Caco-2 (cell line): ENCODE measurements at regions not wholly inside any gene's neighbourhood (a gene's known extent, or its start where the extent isn't known, plus 50 kb on each side); places are given as distances from the start of the nearest gene placed in this dataset.

Experiments
- BruUV-seq: library from RNA; stranded (reverse); fragments of 400-500 nt; replicated peaks from 2 replicates; lab custom pipeline; 2021; lab: Mats Ljungman, UMichigan
- CTCF ChIA-PET: fragments of 300-600 bp; sonication (Branson Sonifier 250); formaldehyde crosslinking; loops from one replicate; lab custom pipeline; 2022; ENCODE audit warnings: antibody characterized with exemption; lab: Charles Lee
- POLR2A ChIA-PET: fragments of 300-600 bp; sonication (Branson Sonifier 250); formaldehyde crosslinking; loops from one replicate; lab custom pipeline; 2022; ENCODE audit warnings: antibody characterized with exemption; lab: Charles Lee
- DNase-seq, 2 experiments: peaks; one replicate each; pipeline versions ENCODE4 v3.0.0 to v3.0.0-alpha.2; 2020 to 2022
- H3K27me3 ChIP-seq: replicated peaks from 2 replicates; pipeline ENCODE4 v1.6.0; 2011; ENCODE audit warnings: low read length; ENCODE audit not compliant: control insufficient read depth, insufficient read depth
- H3K36me3 ChIP-seq: 2 replicates; pipeline ENCODE4 v1.5.1; 2011; ENCODE audit warnings: low read length; ENCODE audit not compliant: control insufficient read depth, insufficient read depth
- H3K4me1 ChIP-seq: fragments of 250-450 bp; sonication (Bioruptor Pico); 2 replicates; pipeline ENCODE4 v1.5.1; 2020; ENCODE audit warnings: mild to moderate bottlenecking
- H3K4me3 ChIP-seq: 2 replicates; pipeline ENCODE4 v1.5.1; 2011; ENCODE audit warnings: low read depth, mild to moderate bottlenecking, control low read depth, low read length
- H3K9me3 ChIP-seq: fragments of 250-450 bp; sonication (Bioruptor Pico); 2 replicates; pipeline ENCODE4 v1.5.1; 2020; ENCODE audit warnings: mild to moderate bottlenecking, moderate library complexity
- H3K27ac Mint-ChIP-seq: one replicate; pipeline ENCODE4 v1.8.0; 2022; ENCODE audit warnings: mixed read lengths; ENCODE audit not compliant: unreplicated experiment
- H3K27me3 Mint-ChIP-seq: one replicate; pipeline ENCODE4 v1.8.0; 2022; ENCODE audit warnings: mixed read lengths; ENCODE audit not compliant: insufficient read depth, unreplicated experiment
- H3K36me3 Mint-ChIP-seq: one replicate; pipeline ENCODE4 v1.8.0; 2022; ENCODE audit warnings: mild to moderate bottlenecking, mixed read lengths; ENCODE audit not compliant: insufficient read depth, unreplicated experiment
- H3K4me1 Mint-ChIP-seq: one replicate; pipeline ENCODE4 v1.8.0; 2022; ENCODE audit warnings: low read depth, mixed read lengths; ENCODE audit not compliant: unreplicated experiment
- H3K4me3 Mint-ChIP-seq: one replicate; pipeline ENCODE4 v1.8.0; 2022; ENCODE audit warnings: mild to moderate bottlenecking, moderate library complexity, mixed read lengths; ENCODE audit not compliant: unreplicated experiment
- H3K9me3 Mint-ChIP-seq: one replicate; pipeline ENCODE4 v1.8.0; 2022; ENCODE audit warnings: mixed read lengths; ENCODE audit not compliant: unreplicated experiment
- CTCF ChIP-seq, 2 experiments: fragments of 200-600 bp in 1 of 2; IDR thresholded peaks; 1 replicate in 1 of 2; 2 replicates in 1 of 2; pipeline versions ENCODE4 v1.5.1 to v1.8.0; 2011 to 2022; ENCODE audit warnings: antibody characterized with exemption in 1 of 2, control low read depth in 1 of 2, inconsistent platforms in 1 of 2, low read depth in 1 of 2, low read length in 1 of 2, mild to moderate bottlenecking in 1 of 2, moderate library complexity in 1 of 2; ENCODE audit not compliant: insufficient read depth in 1 of 2, severe bottlenecking in 1 of 2, unreplicated experiment in 1 of 2
- intact Hi-C: fragments of 100-400 bp; cut with micrococcal nuclease; formaldehyde crosslinking; loops from one replicate; pipeline ENCODE4 v1.10.0; 2022; ENCODE audit not compliant: unreplicated experiment

GRCh38 chrX:124242131-124242530 is 90.3 kb upstream of the TEX13D start:
- no peaks in the 10 kb centered on the region for H3K36me3 Mint-ChIP-seq
- H3K9me3 ChIP-seq, result no peaks in the 10 kb centered on the region
- CTCF ChIA-PET, result no interaction called here
- DNase-seq, result no peak
- no peak overlapping the region for H3K4me3 Mint-ChIP-seq
- H3K9me3 Mint-ChIP-seq, result no peaks in the 10 kb centered on the region
- no peaks in the 10 kb centered on the region for H3K27me3 Mint-ChIP-seq
- H3K4me1 Mint-ChIP-seq, result peaks cover 6% of the 10 kb centered on the region
- no peak for TF ChIP-seq CTCF (IDR thresholded peaks at IDR 0.05; ENCODE audit: insufficient read depth in 1 of 2, low read depth in 1 of 2, low read length in 1 of 2, severe bottlenecking in 1 of 2, unreplicated experiment in 1 of 2)
- intact Hi-C loops, result no loop called here
- POLR2A ChIA-PET, result no interaction called here
- H3K36me3 ChIP-seq, result no peaks in the 10 kb centered on the region
- no peak overlapping the region for H3K27ac Mint-ChIP-seq
- no peaks in the 10 kb centered on the region for H3K4me1 ChIP-seq
- no peak overlapping the region for H3K4me3 ChIP-seq
- H3K27me3 ChIP-seq, result no peaks in the 10 kb centered on the region
- BruUV-seq, result no TSS peak

- TF ChIP-seq CTCF (IDR thresholded peaks at IDR 0.05; ENCODE audit: insufficient read depth in 1 of 2, low read depth in 1 of 2, low read length in 1 of 2, severe bottlenecking in 1 of 2, unreplicated experiment in 1 of 2), result no peak
- H3K27me3 ChIP-seq, result no peaks in the 10 kb centered on the region
- Mint-ChIP-seq H3K27ac (no peak overlapping the region), H3K9me3 (no peaks in the 10 kb centered on the region), H3K4me3 (no peak overlapping the region), H3K4me1 (no peaks in the 10 kb centered on the region), H3K27me3 (no peaks in the 10 kb centered on the region), H3K36me3 (no peaks in the 10 kb centered on the region)
- no peaks in the 10 kb centered on the region for H3K4me1 ChIP-seq
- no peak for DNase-seq
- H3K9me3 ChIP-seq, result no peaks in the 10 kb centered on the region
- H3K36me3 ChIP-seq, result no peaks in the 10 kb centered on the region
- H3K4me3 ChIP-seq, result no peak overlapping the region
- no TSS peak for BruUV-seq
- POLR2A ChIA-PET, result no interaction called here
- intact Hi-C loops, result no loop called here
- CTCF ChIA-PET, result no interaction called here
Measured at GRCh38 chrX:124249345-124249744, 83.1 kb upstream of the TEX13D start.

- no peaks in the 10 kb centered on the region for H3K36me3 Mint-ChIP-seq
- no peaks in the 10 kb centered on the region for H3K4me1 ChIP-seq
- no peak for TF ChIP-seq CTCF (IDR thresholded peaks at IDR 0.05; ENCODE audit: insufficient read depth in 1 of 2, low read depth in 1 of 2, low read length in 1 of 2, severe bottlenecking in 1 of 2, unreplicated experiment in 1 of 2)
- POLR2A ChIA-PET, result no interaction called here
- no peaks in the 10 kb centered on the region for H3K36me3 ChIP-seq
- H3K27me3 Mint-ChIP-seq, result no peaks in the 10 kb centered on the region
- intact Hi-C loops, result no loop called here
- no peaks in the 10 kb centered on the region for H3K9me3 ChIP-seq
- no peaks in the 10 kb centered on the region for H3K9me3 Mint-ChIP-seq
- no peaks in the 10 kb centered on the region for H3K27me3 ChIP-seq
- no TSS peak for BruUV-seq
- H3K4me1 Mint-ChIP-seq, result no peaks in the 10 kb centered on the region
- no peak for DNase-seq
- CTCF ChIA-PET, result no interaction called here
- no peak overlapping the region for H3K4me3 ChIP-seq
- H3K4me3 Mint-ChIP-seq, result no peak overlapping the region
- H3K27ac Mint-ChIP-seq, result no peak overlapping the region
Measured at GRCh38 chrX:124250835-124251437, 81.5 kb upstream of the TEX13D start.
